Psoas muscle (tissue), 7 donors: ENCODE measurements at regions not wholly inside any gene's neighbourhood (a gene's known extent, or its start where the extent isn't known, plus 50 kb on each side); places are given as distances from the start of the nearest gene placed in this dataset.
"Not testable (repeated sequence)": the region's sequence is repeated elsewhere in the genome, so short reads cannot be mapped to it uniquely, and the experiment has no call there.

Experiments
- ATAC-seq, 4 donors: fragments of 200-7000 bp; cut with Tn5 transposase; one replicate each; pipeline ENCODE4 v1.9.1; 2020; ENCODE audit warnings: moderate library complexity in 3 of 4, mild to moderate bottlenecking in 2 of 4
- DNase-seq, 2 donors: peaks; one replicate each; pipeline ENCODE4 v3.0.0-alpha.2; 2020
- H3K27ac ChIP-seq: fragments of 200-600 bp; one replicate; pipeline ENCODE4 v1.8.0; 2022
- H3K27me3 ChIP-seq, 3 donors: fragments of 200-600 bp in 1 of 3; one replicate each; pipeline versions ENCODE4 v1.6.1 to v1.8.0; 2013 to 2022; ENCODE audit warnings: low read length in 2 of 3, mild to moderate bottlenecking in 2 of 3, moderate library complexity in 1 of 3; ENCODE audit not compliant: insufficient read depth in 3 of 3
- H3K36me3 ChIP-seq, 2 donors: fragments of 200-600 bp in 1 of 2; one replicate each; pipeline versions ENCODE4 v1.6.1 to v1.8.0; 2013 to 2022; ENCODE audit warnings: low read depth in 1 of 2, mild to moderate bottlenecking in 1 of 2, moderate library complexity in 1 of 2; ENCODE audit not compliant: insufficient read depth in 1 of 2
- H3K4me1 ChIP-seq: fragments of 200-600 bp; one replicate; pipeline ENCODE4 v1.8.0; 2022
- H3K4me3 ChIP-seq: fragments of 200-600 bp; one replicate; pipeline ENCODE4 v1.8.0; 2022; ENCODE audit warnings: mild to moderate bottlenecking
- H3K9me3 ChIP-seq: fragments of 200-600 bp; one replicate; pipeline ENCODE4 v1.8.0; 2022
- WGBS, 3 donors: extraction: QIAGEN DNeasy Blood & Tissue Kit; methylation state at CpG; one replicate each; pipeline versions ENCODE4 v1.1.6 to v1.1.7; 2013; 5-methylcytosine and 5-hydroxymethylcytosine counted together
- intact Hi-C, 2 donors: fragments of 100-400 bp; cut with DNase I; formaldehyde crosslinking; loops; one replicate each; pipeline versions ENCODE4 v1.11.0 to v1.14.2; 2022
- TF ChIP-seq, protein P1 (sequence below): fragments of 200-600 bp; IDR thresholded peaks from one replicate; pipeline ENCODE4 v1.8.0; 2022; ENCODE audit warnings: antibody characterized with exemption
- donor health status: healthy with polysubstance abuse.
- donor health status: DM: no; HTN: no; CAD: no; lungs with moderate emphysema.
- donor health status: Bipolar disorder and iron deficiency.
- donor health status: healthy.
- donor health status: DM: yes; HTN: yes; CAD: no.
- donor health status: DM: no; HTN: no; CAD: no.
- donor health status: DM: yes; HTN: yes; CAD: no.

DNA sequence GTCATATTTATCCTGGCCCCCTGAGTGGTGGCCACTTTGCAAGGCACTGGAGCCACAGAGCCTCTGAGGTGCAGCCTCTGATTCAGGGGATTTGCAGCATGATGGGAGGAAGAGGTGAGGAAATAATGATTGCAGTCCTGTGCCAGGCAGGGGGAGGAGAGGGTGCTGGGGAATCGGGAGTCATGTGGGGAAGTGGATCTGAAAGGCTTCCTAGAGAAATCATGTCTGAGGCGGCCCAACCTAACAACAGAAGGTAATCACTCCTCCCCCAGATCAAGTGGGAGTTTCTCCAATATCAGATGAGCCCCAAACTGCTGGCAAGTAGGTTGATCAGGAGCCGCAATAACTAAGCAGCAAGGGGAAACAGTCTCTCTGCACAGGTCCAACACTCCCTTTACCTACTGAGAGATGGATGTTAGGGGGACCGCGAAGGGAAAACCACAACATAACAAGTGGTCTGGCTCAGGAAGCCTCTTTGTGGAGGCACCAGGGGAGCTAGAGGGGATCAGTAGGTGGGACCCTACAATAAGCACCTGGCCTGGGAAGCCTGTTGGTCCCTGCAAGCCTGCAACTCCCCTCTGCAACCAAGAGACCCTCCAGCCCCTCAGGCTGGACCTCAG is 71.8 kb upstream of the NPAS2 start:
- Histone ChIP-seq H3K4me1 (peaks cover 8% of the 10 kb centered on the region), H3K27ac (no peak overlapping the region), H3K4me3 (no peak overlapping the region), H3K9me3 (no peaks in the 10 kb centered on the region), H3K36me3 (no peaks in the 10 kb centered on the region), H3K27me3 (peaks cover 0 to 4% (median 0%) of the 10 kb centered on the region in 3 donors)
- 84 to 91% (median 85%) methylated on average over 5 of the region's 5 CpGs for WGBS, 3 donors
- intact Hi-C loops = no loop called here
- DNase-seq (no peak), ATAC-seq (no peak)
- TF ChIP-seq, protein P1, sequence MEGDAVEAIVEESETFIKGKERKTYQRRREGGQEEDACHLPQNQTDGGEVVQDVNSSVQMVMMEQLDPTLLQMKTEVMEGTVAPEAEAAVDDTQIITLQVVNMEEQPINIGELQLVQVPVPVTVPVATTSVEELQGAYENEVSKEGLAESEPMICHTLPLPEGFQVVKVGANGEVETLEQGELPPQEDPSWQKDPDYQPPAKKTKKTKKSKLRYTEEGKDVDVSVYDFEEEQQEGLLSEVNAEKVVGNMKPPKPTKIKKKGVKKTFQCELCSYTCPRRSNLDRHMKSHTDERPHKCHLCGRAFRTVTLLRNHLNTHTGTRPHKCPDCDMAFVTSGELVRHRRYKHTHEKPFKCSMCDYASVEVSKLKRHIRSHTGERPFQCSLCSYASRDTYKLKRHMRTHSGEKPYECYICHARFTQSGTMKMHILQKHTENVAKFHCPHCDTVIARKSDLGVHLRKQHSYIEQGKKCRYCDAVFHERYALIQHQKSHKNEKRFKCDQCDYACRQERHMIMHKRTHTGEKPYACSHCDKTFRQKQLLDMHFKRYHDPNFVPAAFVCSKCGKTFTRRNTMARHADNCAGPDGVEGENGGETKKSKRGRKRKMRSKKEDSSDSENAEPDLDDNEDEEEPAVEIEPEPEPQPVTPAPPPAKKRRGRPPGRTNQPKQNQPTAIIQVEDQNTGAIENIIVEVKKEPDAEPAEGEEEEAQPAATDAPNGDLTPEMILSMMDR = no peak

DNA sequence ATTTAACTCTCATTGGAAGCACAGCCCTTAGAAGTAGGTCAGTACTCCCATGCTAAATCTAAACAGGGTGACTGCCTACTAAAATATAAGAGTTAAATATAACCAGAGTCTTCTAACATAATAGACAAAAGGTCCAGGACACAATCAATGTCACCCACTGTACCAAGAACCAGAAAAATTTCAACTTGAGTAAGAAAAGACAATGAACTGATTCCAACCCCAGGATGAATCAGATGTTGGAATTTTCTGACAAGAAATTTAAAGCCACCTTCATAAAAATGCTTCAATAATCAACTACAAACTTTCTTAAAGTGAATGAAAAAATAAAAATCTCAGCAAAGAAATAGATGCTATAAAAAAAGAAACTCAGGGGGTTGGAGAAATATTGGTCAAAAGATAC is 71.3 kb upstream of the NPAS2 start:
- no peaks in the 10 kb centered on the region for H3K9me3 ChIP-seq
- intact Hi-C loops = no loop called here
- no peak overlapping the region for H3K4me3 ChIP-seq
- DNase-seq (no peak), ATAC-seq (no peak)
- TF ChIP-seq, protein P1 = no peak
- no peaks in the 10 kb centered on the region for H3K27me3 ChIP-seq
- H3K4me1 ChIP-seq = peaks cover 8% of the 10 kb centered on the region
- H3K27ac ChIP-seq = no peak overlapping the region
- H3K36me3 ChIP-seq = no peaks in the 10 kb centered on the region

DNA sequence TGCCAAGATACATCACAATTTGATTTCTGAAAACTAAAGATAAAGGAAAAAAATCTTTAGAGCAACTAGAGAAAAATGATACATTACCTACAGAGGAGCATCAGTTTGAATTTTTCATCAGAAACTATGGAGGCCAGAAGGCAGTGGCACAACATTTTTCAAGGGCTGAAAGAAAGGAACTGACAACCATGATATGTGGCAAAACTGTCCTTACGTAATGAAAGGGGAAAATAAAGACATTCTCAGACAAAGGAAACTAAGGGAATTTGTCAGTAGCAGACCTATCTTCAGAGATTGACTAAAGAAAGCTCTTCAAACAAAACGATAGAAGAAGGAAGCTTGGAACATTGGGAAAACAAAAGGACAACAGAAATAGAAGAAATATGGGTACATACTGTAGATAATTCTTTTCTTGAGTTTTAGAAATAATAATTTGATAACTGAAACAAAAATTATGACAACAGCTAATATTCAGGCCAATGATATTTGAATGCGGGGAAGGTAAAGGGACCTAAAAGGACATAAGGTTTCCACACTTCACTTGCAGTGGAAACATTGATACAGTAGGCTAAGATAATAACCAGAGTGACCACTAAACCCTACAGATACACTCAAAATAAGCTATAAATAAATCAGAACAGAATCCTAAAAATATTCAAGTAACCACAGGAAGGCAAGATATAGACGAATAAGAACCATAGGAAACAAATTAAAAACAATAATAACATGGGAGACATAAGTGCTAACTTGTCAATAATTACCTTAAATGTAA is 70.0 kb upstream of the NPAS2 start:
- no peaks in the 10 kb centered on the region for H3K36me3 ChIP-seq
- peaks cover 8% of the 10 kb centered on the region for H3K4me1 ChIP-seq
- TF ChIP-seq, protein P1 = no peak
- H3K27me3 ChIP-seq = no peaks in the 10 kb centered on the region
- no peak for ATAC-seq
- no peak overlapping the region for H3K27ac ChIP-seq
- intact Hi-C loops = loop anchor here in 1 of 2 donors (5.0 kb wide), 1 partner anchor 67 kb away; no protein-coding TSS in a partner anchor
- H3K9me3 ChIP-seq = no peaks in the 10 kb centered on the region
- DNase-seq = no peak
- H3K4me3 ChIP-seq = no peak overlapping the region
- WGBS, 3 donors = 85 to 89% (median 87%) methylated on average over 4 of the region's 4 CpGs

DNA sequence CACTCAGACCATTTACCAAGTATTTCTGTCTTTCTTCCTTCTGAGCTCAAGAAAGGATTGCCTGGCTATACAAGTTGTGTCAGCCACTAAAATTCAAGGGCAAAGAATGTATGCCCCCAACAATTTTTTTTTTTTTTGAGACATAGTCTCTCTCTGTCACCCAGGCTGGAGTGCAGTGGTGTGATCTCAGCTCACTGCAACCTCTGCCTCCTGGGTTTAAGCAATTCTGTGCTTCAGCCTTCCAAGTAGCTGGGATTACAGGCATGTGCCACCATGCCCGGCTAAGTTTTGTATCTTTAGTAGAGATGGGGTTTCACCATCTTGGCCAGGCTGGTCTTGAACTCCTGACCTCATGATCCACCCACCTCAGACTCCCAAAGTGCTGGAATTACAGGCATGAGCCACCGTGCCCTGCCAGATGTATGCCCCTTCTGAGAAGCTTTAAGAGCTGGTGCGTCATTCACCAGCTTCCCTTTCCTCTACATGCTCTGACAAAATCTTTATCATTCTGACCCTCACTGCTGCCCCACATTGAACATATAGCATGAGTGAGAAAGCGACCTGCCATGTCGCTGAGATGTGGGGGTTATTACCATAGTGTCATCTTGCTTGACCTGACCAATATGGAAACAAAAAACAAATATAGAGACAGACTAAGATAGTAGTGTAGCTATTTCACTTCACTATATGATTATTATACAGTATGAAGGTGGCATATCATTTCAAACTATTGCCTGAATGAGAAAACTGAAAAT is 67.9 kb upstream of the NPAS2 start:
- not testable (repeated sequence) for H3K36me3 ChIP-seq, DNase-seq, H3K27me3 ChIP-seq, H3K4me3 ChIP-seq, H3K9me3 ChIP-seq, H3K4me1 ChIP-seq
- peak overlapping the region; percentile 41 for H3K27ac ChIP-seq
- WGBS, 3 donors = 75 to 78% (median 75%) methylated on average over 5 of the region's 5 CpGs
- peak; percentile 28 to 46 (median 36) for ATAC-seq
- intact Hi-C loops = loop anchor here in 1 of 2 donors (5.0 kb wide), 1 partner anchor 65 kb away; no protein-coding TSS in a partner anchor
